Suprapubic skin (tissue), 4 donors: ENCODE measurements at regions not wholly inside any gene's neighbourhood (a gene's known extent, or its start where the extent isn't known, plus 50 kb on each side); places are given as distances from the start of the nearest gene placed in this dataset.
"Not testable (repeated sequence)": the region's sequence is repeated elsewhere in the genome, so short reads cannot be mapped to it uniquely, and the experiment has no call there.

Experiments used
- DNase-seq, 2 donors: peaks; one replicate each; pipeline ENCODE4 v3.0.0-alpha.2; 2019; ENCODE audit warnings: low spot score in 2 of 2
- H3K27ac ChIP-seq: fragments of 200-600 bp; sonication (generic); one replicate; pipeline ENCODE4 v1.5.1; 2019
- H3K27me3 ChIP-seq: fragments of 200-600 bp; sonication (generic); one replicate; pipeline ENCODE4 v1.5.1; 2019
- H3K36me3 ChIP-seq: fragments of 200-600 bp; sonication (generic); one replicate; pipeline ENCODE4 v1.5.1; 2019
- H3K4me1 ChIP-seq: fragments of 200-600 bp; sonication (generic); one replicate; pipeline ENCODE4 v1.5.1; 2019
- H3K4me3 ChIP-seq: fragments of 200-600 bp; sonication (generic); one replicate; pipeline ENCODE4 v1.5.1; 2019; ENCODE audit warnings: mild to moderate bottlenecking
- H3K9me3 ChIP-seq: fragments of 200-600 bp; sonication (generic); one replicate; pipeline ENCODE4 v1.5.1; 2019
- CTCF ChIP-seq, 2 donors: fragments of 200-600 bp in 1 of 2; fragments of 450-650 bp in 1 of 2; sonication (generic) in 1 of 2; IDR thresholded peaks; one replicate each; pipeline ENCODE4 v1.5.1; 2016 to 2019; ENCODE audit warnings: antibody characterized with exemption in 2 of 2, mild to moderate bottlenecking in 1 of 2, moderate library complexity in 1 of 2
- EP300 ChIP-seq: sonication (generic); formaldehyde crosslinking; IDR thresholded peaks from one replicate; pipeline ENCODE4 v1.6.1; 2017; ENCODE audit warnings: antibody characterized with exemption
- POLR2A ChIP-seq, 2 donors: fragments of 450-650 bp; IDR thresholded peaks; one replicate each; pipeline ENCODE4 v1.6.1; 2017; ENCODE audit warnings: antibody characterized with exemption in 2 of 2, mild to moderate bottlenecking in 2 of 2, moderate library complexity in 2 of 2
- POLR2AphosphoS5 ChIP-seq, 3 donors: sonication (generic); formaldehyde crosslinking; IDR thresholded peaks; one replicate each; pipeline ENCODE4 v1.6.1; 2017; ENCODE audit warnings: antibody characterized with exemption in 3 of 3
- WGBS: methylation state at CpG from one replicate; pipeline ENCODE4 v1.1.5; 2018; 5-methylcytosine and 5-hydroxymethylcytosine counted together

GRCh38 chr1:228796945-228797344 lies 61.7 kb downstream of the RHOU start:
- not testable (repeated sequence) for H3K4me1 ChIP-seq, H3K36me3 ChIP-seq, DNase-seq, H3K4me3 ChIP-seq, H3K27me3 ChIP-seq, H3K9me3 ChIP-seq, H3K27ac ChIP-seq
- 80% methylated on average over 7 of the region's 7 CpGs for WGBS

- Histone ChIP-seq H3K27ac (no peak overlapping the region), H3K9me3 (no peaks in the 10 kb centered on the region), H3K36me3 (no peaks in the 10 kb centered on the region), H3K4me3 (no peak overlapping the region), H3K27me3 (no peaks in the 10 kb centered on the region), H3K4me1 (peaks cover 8% of the 10 kb centered on the region)
- no peak for DNase-seq
- no peak for TF ChIP-seq POLR2AphosphoS5 (IDR thresholded peaks at IDR 0.05)
- TF ChIP-seq EP300, result no peak
- no peak for TF ChIP-seq CTCF (IDR thresholded peaks at IDR 0.05)
- no peak for TF ChIP-seq POLR2A (IDR thresholded peaks at IDR 0.05)
- WGBS, result 69% methylated on average over 2 of the region's 2 CpGs
Observed at GRCh38 chr1:228798035-228798434, 62.8 kb downstream of the RHOU start.

GRCh38 chr1:228798548-228798947 lies 63.3 kb downstream of the RHOU start:
- 67% methylated on average over 5 of the region's 5 CpGs for WGBS
- DNase-seq, result no peak
- H3K27ac ChIP-seq, result no peak overlapping the region

GRCh38 chr1:228799924-228800323 lies 64.6 kb downstream of the RHOU start:
- Histone ChIP-seq H3K27me3 (no peaks in the 10 kb centered on the region), H3K4me1 (peaks cover 14% of the 10 kb centered on the region), H3K9me3 (no peaks in the 10 kb centered on the region), H3K27ac (no peak overlapping the region), H3K4me3 (no peak overlapping the region), H3K36me3 (no peaks in the 10 kb centered on the region)
- WGBS, result 62% methylated on average over 3 of the region's 3 CpGs
- no peak for DNase-seq
- TF ChIP-seq EP300, result no peak
- no peak for TF ChIP-seq POLR2AphosphoS5 (IDR thresholded peaks at IDR 0.05)
- no peak for TF ChIP-seq CTCF (IDR thresholded peaks at IDR 0.05)
- no peak for TF ChIP-seq POLR2A (IDR thresholded peaks at IDR 0.05)

More at GRCh38 chr1:228798548-228798947, 63.3 kb downstream of the RHOU start:
- no peak for TF ChIP-seq CTCF (IDR thresholded peaks at IDR 0.05)
- no peak for TF ChIP-seq EP300
- no peak for TF ChIP-seq POLR2AphosphoS5 (IDR thresholded peaks at IDR 0.05)
- TF ChIP-seq POLR2A (IDR thresholded peaks at IDR 0.05), result no peak
- H3K9me3 ChIP-seq, result no peaks in the 10 kb centered on the region
- H3K27me3 ChIP-seq, result no peaks in the 10 kb centered on the region
- H3K36me3 ChIP-seq, result no peaks in the 10 kb centered on the region
- H3K4me3 ChIP-seq, result no peak overlapping the region
- peaks cover 13% of the 10 kb centered on the region for H3K4me1 ChIP-seq

GRCh38 chr1:228801068-228801467 lies 65.8 kb downstream of the RHOU start:
- no peak overlapping the region for H3K4me3 ChIP-seq
- no peak overlapping the region for H3K27ac ChIP-seq
- peaks cover 14% of the 10 kb centered on the region for H3K4me1 ChIP-seq
- H3K27me3 ChIP-seq, result no peaks in the 10 kb centered on the region
- no peak for TF ChIP-seq CTCF (IDR thresholded peaks at IDR 0.05)
- TF ChIP-seq POLR2AphosphoS5 (IDR thresholded peaks at IDR 0.05), result no peak
- TF ChIP-seq POLR2A (IDR thresholded peaks at IDR 0.05), result no peak
- TF ChIP-seq EP300, result no peak
- H3K36me3 ChIP-seq, result no peaks in the 10 kb centered on the region
- H3K9me3 ChIP-seq, result no peaks in the 10 kb centered on the region
- DNase-seq, result no peak

GRCh38 chr1:228802386-228803220 lies 67.3 kb downstream of the RHOU start:
- Histone ChIP-seq H3K4me1 (peaks cover 14% of the 10 kb centered on the region), H3K27ac (no peak overlapping the region), H3K36me3 (no peaks in the 10 kb centered on the region), H3K4me3 (no peak overlapping the region), H3K27me3 (no peaks in the 10 kb centered on the region), H3K9me3 (no peaks in the 10 kb centered on the region)
- 54% methylated on average over 11 of the region's 11 CpGs for WGBS
- TF ChIP-seq EP300, result no peak
- TF ChIP-seq CTCF (IDR thresholded peaks at IDR 0.05), result no peak
- no peak for TF ChIP-seq POLR2A (IDR thresholded peaks at IDR 0.05)
- TF ChIP-seq POLR2AphosphoS5 (IDR thresholded peaks at IDR 0.05), result no peak
- no peak for DNase-seq
